ENCODE measurements at regions not wholly inside any gene's neighbourhood (a gene's known extent, or its start where the extent isn't known, plus 50 kb on each side); places are given as distances from the start of the nearest gene placed in this dataset.

DNA sequence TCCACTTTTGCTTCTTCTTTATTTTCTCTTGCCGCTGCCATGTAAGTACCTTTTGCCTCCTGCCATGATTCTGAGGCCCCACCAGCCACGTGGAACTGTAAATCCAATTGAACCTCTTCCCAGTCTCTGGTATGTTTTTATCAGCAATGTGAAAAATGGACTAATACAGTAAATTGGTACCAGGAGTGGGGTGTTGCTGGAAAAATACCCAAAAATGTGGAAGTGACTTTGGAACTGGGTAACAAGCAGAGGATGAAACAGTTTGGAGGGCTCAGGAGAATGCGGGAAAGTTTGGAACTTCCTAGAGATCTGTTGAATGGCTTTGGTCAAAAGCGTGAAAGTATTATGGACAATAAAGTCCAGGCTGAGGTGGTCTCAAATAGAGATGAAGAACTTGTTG is 670.3 kb upstream of the ZWINT start:
- Histone ChIP-seq H3K4me1 (ENCODE audit: insufficient read depth, low read length) (no peaks in the 10 kb centered on the region), H3K9me3 (ENCODE audit: control insufficient read depth, insufficient read depth, low read length) (peaks cover 10% of the 10 kb centered on the region; the same call in 1 of the 2 replicates), H3K36me3 (ENCODE audit: insufficient read depth, low read length) (no peaks in the 10 kb centered on the region), H3K9ac (ENCODE audit: low read depth, low read length) (no peak overlapping the region)

DNA sequence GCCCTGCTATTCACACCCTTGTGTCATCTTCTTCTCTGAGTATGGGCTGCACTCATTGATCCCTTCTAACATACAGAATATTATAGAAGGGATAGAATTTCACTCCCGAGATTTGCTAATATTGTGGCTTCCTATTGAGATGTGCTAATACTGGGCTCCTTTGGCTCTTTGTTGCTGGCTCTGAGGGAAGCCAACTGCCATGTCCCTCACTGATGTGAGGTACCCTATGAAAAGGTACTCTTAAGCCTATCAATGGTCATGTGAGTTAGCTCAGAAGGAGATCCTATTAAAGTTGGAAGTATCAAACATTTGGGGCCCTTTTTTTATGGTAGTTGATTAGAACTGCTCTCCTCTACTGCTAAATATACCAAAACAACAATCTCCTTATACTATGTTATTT is 665.2 kb upstream of the ZWINT start:
- no peak overlapping the region for H3K9ac ChIP-seq (ENCODE audit: low read depth, low read length)
- H3K4me1 ChIP-seq (ENCODE audit: insufficient read depth, low read length) = no peaks in the 10 kb centered on the region
- peaks cover 3% of the 10 kb centered on the region; the same call in 1 of the 2 replicates for H3K9me3 ChIP-seq (ENCODE audit: control insufficient read depth, insufficient read depth, low read length)
- no peaks in the 10 kb centered on the region for H3K36me3 ChIP-seq (ENCODE audit: insufficient read depth, low read length)

DNA sequence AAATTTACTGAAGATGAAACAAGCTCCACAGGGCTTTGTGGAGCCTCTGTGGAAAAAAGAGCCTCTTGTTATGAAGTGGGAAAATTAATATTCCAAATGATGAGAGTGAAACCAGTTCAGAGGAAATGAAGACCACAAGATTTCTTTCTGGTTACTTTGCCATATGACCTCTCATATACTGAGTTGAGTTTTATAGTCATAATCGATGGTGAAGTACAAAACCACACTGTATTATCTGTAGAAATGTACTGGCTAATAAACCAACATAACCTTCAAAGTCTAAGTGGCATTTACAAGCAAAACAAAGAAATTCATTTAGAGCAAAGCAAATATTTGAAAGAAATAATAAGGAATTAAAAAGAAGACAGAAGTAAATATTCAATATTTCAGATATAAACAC is 662.6 kb upstream of the ZWINT start:
- Histone ChIP-seq H3K4me1 (ENCODE audit: insufficient read depth, low read length) (peaks cover 9% of the 10 kb centered on the region; the same call in 1 of the 2 replicates), H3K9me3 (ENCODE audit: control insufficient read depth, insufficient read depth, low read length) (peaks cover 7% of the 10 kb centered on the region; the same call in 1 of the 2 replicates)

DNA sequence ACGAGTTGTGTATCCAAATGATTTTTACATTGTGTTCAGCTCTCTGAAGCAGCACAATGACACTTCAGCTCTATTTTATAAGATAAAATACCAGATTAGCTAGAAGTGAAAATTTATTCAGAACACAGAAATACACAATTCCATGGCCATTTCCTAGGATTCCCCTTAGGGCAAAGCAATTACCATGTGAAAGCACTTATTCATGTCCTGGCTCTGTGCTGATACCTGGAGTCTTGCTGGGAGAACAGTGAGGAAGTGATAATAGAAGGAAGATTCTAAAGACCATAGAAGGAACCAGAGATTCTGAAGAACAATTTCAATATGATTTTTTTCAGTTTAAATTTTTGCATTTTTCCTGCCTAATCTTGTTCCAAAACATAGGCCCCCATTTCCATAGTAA is 657.4 kb upstream of the ZWINT start:
- H3K36me3 ChIP-seq (ENCODE audit: insufficient read depth, low read length) = no peaks in the 10 kb centered on the region
- no peak overlapping the region for H3K9ac ChIP-seq (ENCODE audit: low read depth, low read length)
- H3K9me3 ChIP-seq (ENCODE audit: control insufficient read depth, insufficient read depth, low read length) = peaks cover 7% of the 10 kb centered on the region; the same call in 1 of the 2 replicates
- H3K4me1 ChIP-seq (ENCODE audit: insufficient read depth, low read length) = peaks cover 9% of the 10 kb centered on the region; the same call in 1 of the 2 replicates

More for the DNA sequence above, 662.6 kb upstream of the ZWINT start:
- Histone ChIP-seq H3K9ac (ENCODE audit: low read depth, low read length) (no peak overlapping the region), H3K36me3 (ENCODE audit: insufficient read depth, low read length) (no peaks in the 10 kb centered on the region)

DNA sequence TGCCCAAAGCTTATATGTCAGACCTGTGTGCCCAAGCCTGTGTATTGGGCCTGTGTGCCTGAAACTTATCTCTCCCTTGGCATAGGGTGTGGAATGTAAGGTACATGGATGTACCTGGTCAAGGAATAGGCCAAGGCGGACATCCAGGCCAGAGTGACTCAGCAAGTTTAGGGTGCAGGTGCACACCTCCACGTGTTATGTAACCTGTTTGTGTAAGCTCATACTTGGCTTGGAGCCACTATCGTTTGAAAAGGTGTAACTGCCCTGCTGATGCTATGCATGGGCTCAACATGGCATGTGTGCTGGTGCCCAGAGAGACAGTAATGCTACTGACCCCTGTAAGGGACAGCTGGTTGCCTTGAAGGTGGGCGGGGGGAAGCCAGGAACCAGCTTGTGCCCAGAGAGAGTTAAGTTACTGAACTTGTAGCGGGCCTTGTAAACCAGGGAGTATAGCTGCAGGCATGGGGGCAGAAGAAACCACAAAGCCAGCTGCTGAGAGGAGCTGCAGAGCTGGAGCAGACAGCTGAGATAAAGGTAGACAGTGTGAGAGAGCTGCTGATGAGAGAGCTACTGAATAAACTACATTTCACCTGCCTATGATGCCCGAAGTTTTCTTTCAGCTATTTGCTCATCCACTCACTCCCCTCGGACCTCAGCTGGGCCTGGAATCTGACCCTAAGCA is 656.4 kb upstream of the ZWINT start:
- H3K36me3 ChIP-seq (ENCODE audit: insufficient read depth, low read length) = no peaks in the 10 kb centered on the region
- peaks cover 7% of the 10 kb centered on the region; the same call in 1 of the 2 replicates for H3K9me3 ChIP-seq (ENCODE audit: control insufficient read depth, insufficient read depth, low read length)
- H3K4me1 ChIP-seq (ENCODE audit: insufficient read depth, low read length) = peaks cover 9% of the 10 kb centered on the region; the same call in 1 of the 2 replicates
- H3K9ac ChIP-seq (ENCODE audit: low read depth, low read length) = no peak overlapping the region

DNA sequence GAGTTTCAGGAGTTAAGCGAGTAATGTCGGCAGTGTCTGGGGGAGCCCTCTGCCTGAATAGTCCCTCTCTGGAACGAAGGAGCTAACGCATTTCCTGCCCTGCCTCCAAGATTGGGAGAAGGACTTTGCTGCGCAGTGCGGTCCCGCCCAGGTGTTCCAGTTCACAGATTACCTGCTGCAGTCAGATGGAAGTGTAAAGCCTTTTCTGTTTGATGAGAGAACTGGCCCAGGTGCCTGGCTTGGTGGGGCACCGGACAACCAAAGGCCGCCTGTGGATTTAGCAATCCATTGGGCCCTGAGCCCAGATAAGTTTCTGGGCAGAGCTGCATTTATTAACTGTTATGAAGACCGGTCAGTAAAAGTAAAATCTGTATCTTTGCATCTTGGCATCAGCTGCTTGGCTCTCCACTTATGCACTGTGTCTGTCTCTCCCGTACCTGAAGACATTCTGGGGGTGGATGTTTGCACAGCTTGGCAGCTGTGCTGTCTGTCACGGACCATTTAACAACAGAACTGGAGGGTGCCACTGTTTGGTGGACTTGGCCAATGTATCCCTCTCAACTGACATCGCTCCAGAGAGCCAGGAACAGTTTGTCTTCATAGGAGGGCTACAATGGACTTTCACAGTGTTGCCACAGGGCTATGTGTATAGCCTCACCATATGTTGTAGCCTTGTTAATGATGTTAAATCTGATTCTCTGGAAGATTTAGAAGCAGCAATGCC is 654.7 kb upstream of the ZWINT start:
- H3K9ac ChIP-seq (ENCODE audit: low read depth, low read length) = no peak overlapping the region
- H3K9me3 ChIP-seq (ENCODE audit: control insufficient read depth, insufficient read depth, low read length) = 0 out of 2 replicates have a peak, but pooled peaks cover 7% of the 10 kb centered on the region
- no peaks in the 10 kb centered on the region for H3K36me3 ChIP-seq (ENCODE audit: insufficient read depth, low read length)
- peaks cover 9% of the 10 kb centered on the region; the same call in 1 of the 2 replicates for H3K4me1 ChIP-seq (ENCODE audit: insufficient read depth, low read length)

DNA sequence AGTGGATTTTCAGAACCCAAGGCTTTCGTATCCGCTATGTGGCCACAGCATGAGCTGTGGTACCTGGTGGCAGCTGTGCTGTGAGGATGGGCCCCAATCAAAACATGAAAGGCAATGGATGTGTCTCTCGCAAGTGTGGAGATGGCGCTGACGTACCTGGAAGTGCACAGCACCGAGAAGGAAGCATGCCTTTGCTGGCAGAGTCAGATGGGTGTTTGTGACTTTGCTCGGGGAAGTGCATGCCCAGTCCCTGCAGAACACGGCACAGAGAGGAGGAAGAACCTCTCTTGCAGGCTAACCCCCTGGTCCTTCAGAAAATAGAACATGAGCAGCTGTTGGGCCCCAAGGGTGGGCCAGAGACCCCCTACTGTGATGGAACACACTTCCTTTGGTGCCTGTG is 654.1 kb upstream of the ZWINT start:
- Histone ChIP-seq H3K36me3 (ENCODE audit: insufficient read depth, low read length) (no peaks in the 10 kb centered on the region), H3K9ac (ENCODE audit: low read depth, low read length) (no peak overlapping the region), H3K9me3 (ENCODE audit: control insufficient read depth, insufficient read depth, low read length) (0 out of 2 replicates have a peak, but pooled peaks cover 7% of the 10 kb centered on the region), H3K4me1 (ENCODE audit: insufficient read depth, low read length) (peaks cover 9% of the 10 kb centered on the region; the same call in 1 of the 2 replicates)

DNA sequence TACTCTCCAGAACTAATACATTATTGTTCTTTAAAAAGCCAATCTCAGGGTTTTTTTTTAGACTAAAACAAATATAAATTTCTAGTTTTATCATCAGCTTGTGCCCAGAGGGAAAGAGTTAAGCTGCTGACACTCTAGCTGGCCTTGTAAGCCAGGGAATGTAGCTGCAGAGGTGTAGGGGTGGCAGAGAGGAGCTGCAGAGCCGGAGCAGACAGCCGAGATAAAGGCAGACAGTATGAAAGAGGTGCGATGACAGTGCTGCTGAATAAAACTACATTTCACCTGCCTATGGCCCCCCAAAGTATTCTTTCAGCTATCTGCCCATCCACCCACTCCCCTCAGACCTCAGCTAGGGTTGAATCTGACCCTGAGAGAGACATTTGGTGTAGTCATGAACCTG is 653.7 kb upstream of the ZWINT start:
- H3K9me3 ChIP-seq (ENCODE audit: control insufficient read depth, insufficient read depth, low read length) = 0 out of 2 replicates have a peak, but pooled peaks cover 4% of the 10 kb centered on the region
- no peaks in the 10 kb centered on the region for H3K36me3 ChIP-seq (ENCODE audit: insufficient read depth, low read length)
- peaks cover 9% of the 10 kb centered on the region; the same call in 1 of the 2 replicates for H3K4me1 ChIP-seq (ENCODE audit: insufficient read depth, low read length)
- no peak overlapping the region for H3K9ac ChIP-seq (ENCODE audit: low read depth, low read length)

DNA sequence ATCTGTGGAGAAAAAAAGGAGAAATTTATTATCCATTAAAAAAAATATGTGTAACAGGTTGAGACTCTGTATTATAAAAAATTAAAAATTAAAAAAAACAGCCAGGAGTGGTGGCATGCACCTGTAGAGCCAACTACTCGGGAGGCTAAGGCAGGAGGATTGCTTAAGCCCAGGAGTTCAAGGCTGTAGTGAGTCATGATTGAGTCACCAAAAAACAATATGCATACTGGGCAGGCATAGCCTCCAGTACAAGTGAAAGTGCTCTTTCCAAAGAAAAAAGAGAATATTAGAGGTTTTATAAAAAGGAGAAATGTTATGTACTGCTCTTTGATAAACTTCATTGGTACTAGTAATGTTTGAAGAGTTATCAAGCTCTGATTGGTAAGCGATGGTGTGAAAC is 647.1 kb upstream of the ZWINT start:
- H3K36me3 ChIP-seq (ENCODE audit: insufficient read depth, low read length) = no peaks in the 10 kb centered on the region
- no peaks in the 10 kb centered on the region for H3K4me1 ChIP-seq (ENCODE audit: insufficient read depth, low read length)
- no peaks in the 10 kb centered on the region for H3K9me3 ChIP-seq (ENCODE audit: control insufficient read depth, insufficient read depth, low read length)
- H3K9ac ChIP-seq (ENCODE audit: low read depth, low read length) = no peak overlapping the region

DNA sequence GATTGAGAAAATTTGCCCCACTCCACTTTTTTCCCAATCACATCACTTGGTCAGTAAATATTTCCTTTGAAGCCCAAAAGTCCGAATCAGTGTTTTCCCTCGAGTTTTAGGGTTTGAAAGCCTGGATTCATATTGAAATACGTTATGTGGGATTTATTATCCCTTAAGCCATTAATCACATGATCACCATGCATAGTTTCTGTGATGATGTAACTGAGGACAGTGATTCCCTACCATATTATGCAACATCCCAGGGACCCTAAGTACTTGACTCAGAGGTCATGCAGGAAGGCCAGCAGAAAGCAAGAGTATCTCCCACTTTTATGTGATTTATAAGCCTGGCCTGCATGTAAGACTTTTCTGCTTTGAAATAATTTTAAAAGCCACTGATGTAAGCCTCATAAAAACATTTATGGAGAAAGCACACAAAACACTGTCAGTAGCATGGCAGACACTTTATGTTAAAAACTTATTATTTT is 630.6 kb upstream of the ZWINT start:
- Histone ChIP-seq H3K36me3 (ENCODE audit: insufficient read depth, low read length) (no peaks in the 10 kb centered on the region), H3K9me3 (ENCODE audit: control insufficient read depth, insufficient read depth, low read length) (no peaks in the 10 kb centered on the region), H3K4me1 (ENCODE audit: insufficient read depth, low read length) (no peaks in the 10 kb centered on the region), H3K9ac (ENCODE audit: low read depth, low read length) (no peak overlapping the region)

DNA sequence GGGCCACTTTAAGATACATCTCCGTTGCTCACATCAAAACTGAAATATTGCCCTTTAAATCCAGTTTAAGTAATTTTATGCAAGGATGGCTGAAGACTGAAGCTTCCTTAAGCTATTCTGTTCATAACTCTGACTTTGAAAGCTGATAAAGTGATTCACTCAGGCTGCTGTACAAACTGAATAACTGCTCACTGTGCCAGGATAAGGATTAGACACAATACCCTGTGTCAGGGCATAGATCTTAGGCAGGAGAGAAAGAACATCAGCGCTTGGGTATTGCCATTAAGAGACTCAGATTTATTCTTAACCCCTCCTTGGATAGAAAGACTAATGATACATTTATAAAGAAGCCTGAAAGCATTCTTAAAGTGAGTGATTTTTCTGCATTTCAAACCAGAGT is 614.5 kb upstream of the ZWINT start:
- no peaks in the 10 kb centered on the region for H3K36me3 ChIP-seq (ENCODE audit: insufficient read depth, low read length)
- H3K4me1 ChIP-seq (ENCODE audit: insufficient read depth, low read length) = no peaks in the 10 kb centered on the region
- H3K9ac ChIP-seq (ENCODE audit: low read depth, low read length) = no peak overlapping the region
- H3K9me3 ChIP-seq (ENCODE audit: control insufficient read depth, insufficient read depth, low read length) = no peaks in the 10 kb centered on the region

DNA sequence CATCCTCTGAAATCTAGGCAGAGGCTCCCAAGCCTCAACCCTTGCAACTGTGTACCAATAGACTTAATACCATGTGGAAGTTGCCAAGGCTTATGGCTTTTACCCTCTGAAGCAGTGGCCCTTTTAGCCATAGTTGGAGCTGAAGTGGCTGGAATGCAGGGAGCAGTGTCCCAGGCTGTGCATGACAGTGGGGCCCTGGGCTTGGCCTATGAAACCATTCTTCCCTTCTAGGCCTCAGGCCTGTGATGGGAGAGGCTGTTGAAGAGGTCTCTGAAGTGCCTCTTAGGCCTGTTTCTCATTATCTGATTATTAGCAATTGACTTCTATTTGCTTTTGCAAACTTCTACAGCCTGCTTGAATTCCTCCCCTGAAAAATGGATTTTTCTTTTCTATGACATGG is 612.7 kb upstream of the ZWINT start:
- no peaks in the 10 kb centered on the region for H3K4me1 ChIP-seq (ENCODE audit: insufficient read depth, low read length)
- no peaks in the 10 kb centered on the region for H3K36me3 ChIP-seq (ENCODE audit: insufficient read depth, low read length)
- no peak overlapping the region for H3K9ac ChIP-seq (ENCODE audit: low read depth, low read length)
- no peaks in the 10 kb centered on the region for H3K9me3 ChIP-seq (ENCODE audit: control insufficient read depth, insufficient read depth, low read length)

DNA sequence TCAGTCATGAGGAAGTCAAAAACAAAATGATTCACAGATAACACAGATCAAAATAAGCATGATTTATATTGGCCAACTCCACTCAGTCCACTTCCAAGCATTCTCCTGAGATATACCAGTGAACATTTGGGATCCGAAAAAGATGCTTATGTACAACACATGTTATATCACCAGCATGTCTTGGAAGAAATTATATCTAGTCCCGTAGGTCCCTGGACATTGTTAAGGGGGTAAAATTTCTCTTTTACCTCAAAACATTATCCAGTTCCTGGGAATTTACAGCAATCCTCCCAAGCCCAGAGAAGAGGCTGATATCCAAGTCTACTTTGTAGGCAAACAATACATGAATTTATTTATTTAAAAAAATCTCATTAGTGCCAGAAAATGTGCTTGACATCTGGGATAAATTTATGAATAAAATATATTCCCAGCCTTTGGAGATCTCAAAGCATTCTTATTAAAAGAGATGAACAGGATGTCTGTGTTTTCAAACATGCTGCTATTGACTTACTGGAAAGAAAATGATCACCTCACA is 582.2 kb upstream of the ZWINT start:
- Histone ChIP-seq H3K9ac (ENCODE audit: low read depth, low read length) (no peak overlapping the region), H3K4me1 (ENCODE audit: insufficient read depth, low read length) (no peaks in the 10 kb centered on the region), H3K36me3 (ENCODE audit: insufficient read depth, low read length) (no peaks in the 10 kb centered on the region), H3K9me3 (ENCODE audit: control insufficient read depth, insufficient read depth, low read length) (peaks cover 4% of the 10 kb centered on the region; the same call in 1 of the 2 replicates)

DNA sequence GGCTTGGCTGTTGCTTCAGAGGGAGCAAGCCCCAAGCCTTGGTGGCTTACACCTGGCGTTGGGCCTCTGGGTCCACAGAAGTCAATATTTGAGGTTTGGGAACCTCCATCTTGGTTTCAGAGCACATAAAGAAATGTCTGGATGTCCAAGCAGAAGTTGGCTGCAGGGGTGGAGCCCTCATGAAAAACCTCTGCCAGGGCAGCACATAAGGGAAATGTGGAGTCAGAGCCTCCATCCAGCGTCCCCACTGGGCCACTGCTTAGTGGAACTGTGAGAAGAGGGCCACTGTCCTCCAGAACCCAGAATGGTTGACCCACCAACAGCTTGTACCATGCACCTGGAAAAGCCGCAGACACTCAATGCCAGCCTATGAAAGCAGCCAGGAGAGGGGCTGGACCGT is 573.5 kb upstream of the ZWINT start:
- peaks cover 6% of the 10 kb centered on the region for H3K9me3 ChIP-seq (ENCODE audit: control insufficient read depth, insufficient read depth, low read length)
- H3K9ac ChIP-seq (ENCODE audit: low read depth, low read length) = no peak overlapping the region
- no peaks in the 10 kb centered on the region for H3K4me1 ChIP-seq (ENCODE audit: insufficient read depth, low read length)
- no peaks in the 10 kb centered on the region for H3K36me3 ChIP-seq (ENCODE audit: insufficient read depth, low read length)
